CD4-positive, CD25-positive, alpha-beta regulatory T cell (primary cell): ENCODE measurements at regions not wholly inside any gene's neighbourhood (a gene's known extent, or its start where the extent isn't known, plus 50 kb on each side); places are given as distances from the start of the nearest gene placed in this dataset.

ENCODE experiments used
- ATAC-seq, 2 donors: fragments of 150-1000 bp; cut with Tn5 transposase; one replicate each; pipeline ENCODE4 v1.10.0; 2021; ENCODE audit warnings: low read depth in 2 of 2, moderate number of reproducible peaks in 2 of 2, moderate library complexity in 1 of 2
- DNase-seq, 3 donors: peaks; one replicate each; pipeline versions ENCODE4 v3.0.0 to v3.0.0-alpha.2; 2012 to 2022; ENCODE audit warnings: mixed read lengths in 1 of 3
- H3K27ac ChIP-seq: one replicate; pipeline ENCODE4 v1.7.0; 2013; ENCODE audit warnings: mild to moderate bottlenecking, low read length; ENCODE audit not compliant: insufficient read depth, poor library complexity, severe bottlenecking
- H3K27me3 ChIP-seq: one replicate; pipeline ENCODE4 v1.7.0; 2013; ENCODE audit warnings: low read length; ENCODE audit not compliant: control insufficient read depth, insufficient read depth
- H3K36me3 ChIP-seq: one replicate; pipeline ENCODE4 v1.7.0; 2013; ENCODE audit warnings: mild to moderate bottlenecking, low read length, moderate library complexity; ENCODE audit not compliant: control insufficient read depth, insufficient read depth
- H3K4me1 ChIP-seq: 2 replicates; pipeline ENCODE4 v1.7.0; 2013; ENCODE audit warnings: mild to moderate bottlenecking, low read length; ENCODE audit not compliant: insufficient read depth, control insufficient read depth, poor library complexity, severe bottlenecking
- H3K4me3 ChIP-seq: one replicate; pipeline ENCODE4 v1.7.0; 2013; ENCODE audit warnings: low read depth, mild to moderate bottlenecking, low read length, moderate library complexity
- H3K9me3 ChIP-seq, 2 experiments: 1 replicate in 1 of 2; 2 replicates in 1 of 2; pipeline ENCODE4 v1.7.0; 2013; ENCODE audit warnings: low read length in 2 of 2, mild to moderate bottlenecking in 1 of 2, moderate library complexity in 1 of 2; ENCODE audit not compliant: control insufficient read depth in 2 of 2
- H3K27ac Mint-ChIP-seq, 3 donors: one replicate each; pipeline ENCODE4 v1.8.0; 2020 to 2022; ENCODE audit warnings: mild to moderate bottlenecking in 3 of 3, mixed read lengths in 3 of 3, moderate library complexity in 2 of 3
- H3K27me3 Mint-ChIP-seq: one replicate; pipeline ENCODE4 v1.8.0; 2022; ENCODE audit warnings: mild to moderate bottlenecking, mixed read lengths
- H3K36me3 Mint-ChIP-seq: one replicate; pipeline ENCODE4 v1.8.0; 2020; ENCODE audit warnings: mixed read lengths
- H3K4me1 Mint-ChIP-seq, 4 donors: one replicate each; pipeline ENCODE4 v1.8.0; 2020 to 2022; ENCODE audit warnings: mixed read lengths in 4 of 4, mild to moderate bottlenecking in 1 of 4
- H3K4me3 Mint-ChIP-seq, 4 donors: one replicate each; pipeline ENCODE4 v1.8.0; 2020 to 2022; ENCODE audit warnings: mild to moderate bottlenecking in 4 of 4, mixed read lengths in 4 of 4, moderate library complexity in 3 of 4
- H3K9me3 Mint-ChIP-seq, 7 donors: one replicate each; pipeline ENCODE4 v1.8.0; 2020 to 2022; ENCODE audit warnings: mixed read lengths in 7 of 7, mild to moderate bottlenecking in 3 of 7, moderate library complexity in 2 of 7

DNA sequence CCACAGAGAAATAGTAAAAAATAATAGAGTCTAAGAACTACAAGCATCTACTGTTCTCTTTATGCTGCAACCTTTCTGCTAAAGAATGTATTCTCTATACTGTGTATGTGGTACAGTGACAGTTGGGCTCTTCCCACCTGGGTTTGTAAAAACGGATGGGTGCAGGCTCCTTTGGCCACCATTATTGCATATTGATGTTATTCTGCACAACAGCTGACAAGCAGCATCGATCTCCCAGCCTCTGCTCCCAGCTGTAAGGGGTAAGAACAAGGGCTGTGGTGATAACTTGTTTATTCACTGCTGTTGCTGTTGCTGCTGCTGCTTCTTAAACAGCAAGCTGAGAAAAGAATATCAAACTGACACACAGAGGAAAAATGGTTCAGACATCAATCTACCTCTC, 56.1 kb downstream of the KCNRG start:
- peaks cover 25 to 69% (median 52%) of the 10 kb centered on the region in 4 donors for H3K4me1 Mint-ChIP-seq
- no peaks in the 10 kb centered on the region for H3K27me3 ChIP-seq
- peaks cover 50% of the 10 kb centered on the region for H3K4me1 ChIP-seq
- H3K27ac Mint-ChIP-seq = peak overlapping the region; percentile 39 to 60 (median 58)
- no peak for ATAC-seq
- H3K4me3 Mint-ChIP-seq = peak overlapping the region in 3 of 4 donors; percentile 61 to 76 (median 64)
- no peaks in the 10 kb centered on the region for H3K27me3 Mint-ChIP-seq
- peaks cover 18% of the 10 kb centered on the region for H3K36me3 Mint-ChIP-seq
- H3K9me3 ChIP-seq = no peaks in the 10 kb centered on the region
- no peaks in the 10 kb centered on the region for H3K9me3 Mint-ChIP-seq
- H3K4me3 ChIP-seq = peak overlapping the region; percentile 16
- H3K36me3 ChIP-seq = peaks cover 17% of the 10 kb centered on the region
- H3K27ac ChIP-seq = no peak overlapping the region
- DNase-seq = no peak

DNA sequence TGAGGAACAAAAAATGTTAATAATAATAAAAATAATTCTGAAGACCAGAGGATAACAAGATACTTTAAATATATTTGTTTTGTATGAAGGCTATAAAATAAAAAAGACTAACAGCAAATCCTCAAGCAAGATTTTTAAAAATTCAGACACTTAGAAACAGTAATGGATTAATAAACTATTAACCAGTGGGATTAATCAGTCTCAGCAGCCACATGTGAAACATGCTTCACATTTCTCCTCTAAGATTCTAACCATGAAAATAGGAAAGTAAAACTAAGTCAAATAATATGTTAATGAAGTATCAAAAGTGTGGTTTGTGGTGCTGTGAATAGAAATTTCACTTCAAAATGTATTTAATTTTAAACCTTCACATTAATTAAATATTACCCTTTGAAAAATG, 57.4 kb downstream of the KCNRG start:
- H3K4me3 Mint-ChIP-seq = peak overlapping the region in 1 of 4 donors; percentile 76
- Histone ChIP-seq H3K9me3 (no peaks in the 10 kb centered on the region), H3K4me1 (peaks cover 57% of the 10 kb centered on the region), H3K27ac (peak overlapping the region; percentile 31), H3K27me3 (no peaks in the 10 kb centered on the region), H3K4me3 (peak overlapping the region; percentile 53), H3K36me3 (peaks cover 10% of the 10 kb centered on the region)
- H3K36me3 Mint-ChIP-seq = peaks cover 11% of the 10 kb centered on the region
- H3K27me3 Mint-ChIP-seq = no peaks in the 10 kb centered on the region
- H3K9me3 Mint-ChIP-seq = no peaks in the 10 kb centered on the region
- H3K27ac Mint-ChIP-seq = peak overlapping the region in 1 of 3 donors; percentile 53
- peaks cover 28 to 70% (median 53%) of the 10 kb centered on the region in 4 donors for H3K4me1 Mint-ChIP-seq
- no peak for ATAC-seq
- DNase-seq = no peak

DNA sequence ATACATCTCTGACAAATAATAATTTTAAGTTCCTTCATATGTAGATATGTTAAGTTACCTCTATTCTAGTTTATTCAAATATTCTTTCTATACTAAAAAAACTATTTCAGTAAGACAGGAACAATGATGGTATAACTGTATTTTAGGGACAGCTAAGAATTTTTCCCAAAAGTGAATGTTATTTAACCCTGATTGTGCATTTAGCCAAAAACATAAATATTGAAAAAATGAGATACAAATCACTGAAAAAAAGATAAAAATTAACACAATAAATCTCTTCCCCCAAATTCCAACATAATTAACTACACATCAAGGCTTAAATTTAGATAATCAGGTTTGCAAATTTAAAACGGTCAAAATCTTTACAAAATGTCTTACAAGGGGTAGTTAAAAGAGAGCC, 58.1 kb downstream of the KCNRG start:
- ATAC-seq = no peak
- no peaks in the 10 kb centered on the region for H3K9me3 Mint-ChIP-seq
- Histone ChIP-seq H3K27me3 (no peaks in the 10 kb centered on the region), H3K4me3 (peak overlapping the region; percentile 53), H3K36me3 (peaks cover 5% of the 10 kb centered on the region), H3K27ac (no peak overlapping the region), H3K9me3 (no peaks in the 10 kb centered on the region), H3K4me1 (peaks cover 61% of the 10 kb centered on the region)
- no peak for DNase-seq
- H3K4me1 Mint-ChIP-seq = peaks cover 28 to 68% (median 54%) of the 10 kb centered on the region in 4 donors
- peak overlapping the region in 2 of 4 donors; percentile 53 to 68 for H3K4me3 Mint-ChIP-seq
- no peaks in the 10 kb centered on the region for H3K27me3 Mint-ChIP-seq
- no peak overlapping the region for H3K27ac Mint-ChIP-seq
- peaks cover 8% of the 10 kb centered on the region for H3K36me3 Mint-ChIP-seq

DNA sequence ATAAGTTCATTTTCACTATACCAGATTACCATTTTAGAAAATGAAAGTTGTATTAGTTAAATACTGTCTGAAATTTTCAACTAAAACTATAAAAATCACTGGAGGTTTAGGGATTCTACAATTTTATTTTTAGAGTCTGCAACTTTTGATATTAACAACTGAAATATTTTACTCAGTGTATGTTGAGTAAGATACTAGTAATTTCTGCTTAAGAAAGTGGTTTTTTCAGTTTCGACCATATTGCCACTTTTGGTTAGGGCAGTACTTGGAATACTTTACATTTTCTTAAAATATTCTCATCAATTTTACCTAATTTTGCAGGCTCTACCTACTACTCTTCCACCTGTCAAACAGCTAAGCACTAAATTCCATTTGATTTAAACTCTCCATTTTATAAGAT, 59.6 kb downstream of the KCNRG start:
- no peak for ATAC-seq
- Histone ChIP-seq H3K4me3 (peak overlapping the region; percentile 98), H3K9me3 (no peaks in the 10 kb centered on the region), H3K4me1 (peaks cover 60% of the 10 kb centered on the region), H3K27ac (no peak overlapping the region), H3K27me3 (no peaks in the 10 kb centered on the region), H3K36me3 (peaks cover 5% of the 10 kb centered on the region)
- H3K4me3 Mint-ChIP-seq = no peak overlapping the region
- peaks cover 30 to 63% (median 46%) of the 10 kb centered on the region in 4 donors for H3K4me1 Mint-ChIP-seq
- no peak overlapping the region for H3K27ac Mint-ChIP-seq
- peak in 1 of 3 donors; percentile 51 for DNase-seq
- H3K36me3 Mint-ChIP-seq = peaks cover 8% of the 10 kb centered on the region
- H3K27me3 Mint-ChIP-seq = no peaks in the 10 kb centered on the region
- H3K9me3 Mint-ChIP-seq = no peaks in the 10 kb centered on the region

DNA sequence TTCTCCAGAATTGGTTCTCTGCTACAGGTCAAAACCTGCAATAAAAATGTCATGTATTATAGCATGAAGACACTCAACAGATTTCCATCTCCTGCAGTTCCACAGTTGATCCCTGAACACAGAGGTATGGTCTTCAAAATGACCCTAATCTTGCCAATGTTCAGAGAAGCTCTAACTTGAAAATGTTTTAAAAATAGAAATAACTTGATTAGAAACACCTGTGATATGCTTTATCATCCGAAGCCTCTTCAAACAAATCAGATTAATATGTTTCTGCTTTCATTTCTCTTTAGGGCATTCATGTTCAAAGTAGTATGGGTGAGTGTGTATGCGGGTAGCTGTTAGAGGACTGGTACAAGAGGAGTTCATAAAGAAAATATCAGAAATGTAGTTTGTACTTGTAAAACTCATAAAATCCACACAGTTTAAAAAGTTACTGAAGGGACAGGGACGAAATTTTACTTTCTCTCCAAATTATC, 60.4 kb downstream of the KCNRG start:
- H3K27ac ChIP-seq = peak overlapping the region; percentile 37
- H3K27me3 Mint-ChIP-seq = no peaks in the 10 kb centered on the region
- H3K27me3 ChIP-seq = no peaks in the 10 kb centered on the region
- peak overlapping the region in 2 of 3 donors; percentile 33 to 72 for H3K27ac Mint-ChIP-seq
- H3K9me3 ChIP-seq = no peaks in the 10 kb centered on the region
- peaks cover 58% of the 10 kb centered on the region for H3K4me1 ChIP-seq
- ATAC-seq (no peak), DNase-seq (peak in 2 of 3 donors; percentile 19 to 32)
- no peaks in the 10 kb centered on the region for H3K9me3 Mint-ChIP-seq
- peak overlapping the region; percentile 98 for H3K4me3 ChIP-seq
- H3K4me3 Mint-ChIP-seq = peak overlapping the region; percentile 59 to 85 (median 63)
- H3K36me3 Mint-ChIP-seq = peaks cover 8% of the 10 kb centered on the region
- peaks cover 30 to 63% (median 43%) of the 10 kb centered on the region in 4 donors for H3K4me1 Mint-ChIP-seq
- H3K36me3 ChIP-seq = peaks cover 5% of the 10 kb centered on the region

DNA sequence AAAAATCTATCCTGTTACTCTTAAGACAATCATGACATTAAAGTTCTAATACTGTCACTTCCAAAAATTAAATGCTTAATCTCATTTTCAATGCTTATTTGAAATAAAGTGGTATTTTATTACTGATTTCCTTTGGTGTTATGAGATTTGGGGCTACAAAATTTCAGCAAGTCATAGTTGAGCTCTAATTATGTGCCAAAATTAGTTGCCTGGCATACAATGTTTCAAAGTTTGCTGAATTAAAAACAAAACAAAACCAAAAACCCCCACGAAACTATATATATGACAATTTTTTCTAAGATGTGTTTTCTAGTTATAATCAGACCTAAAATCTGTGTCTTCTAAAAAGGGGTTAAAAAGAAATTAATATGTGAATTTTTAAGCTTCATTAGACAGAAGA, 62.2 kb downstream of the KCNRG start:
- Mint-ChIP-seq H3K9me3 (peaks cover 0 to 5% (median 0%) of the 10 kb centered on the region in 7 donors), H3K4me3 (peak overlapping the region in 3 of 4 donors; percentile 53 to 99 (median 68)), H3K27ac (no peak overlapping the region), H3K4me1 (peaks cover 18 to 54% (median 34%) of the 10 kb centered on the region in 4 donors), H3K27me3 (peaks cover 10% of the 10 kb centered on the region), H3K36me3 (peaks cover 8% of the 10 kb centered on the region)
- H3K27me3 ChIP-seq = no peaks in the 10 kb centered on the region
- no peaks in the 10 kb centered on the region for H3K36me3 ChIP-seq
- H3K27ac ChIP-seq = peak overlapping the region; percentile 93
- peaks cover 45% of the 10 kb centered on the region for H3K4me1 ChIP-seq
- ATAC-seq (no peak), DNase-seq (peak in 1 of 3 donors; percentile 6)
- H3K4me3 ChIP-seq = peak overlapping the region; percentile 98
- H3K9me3 ChIP-seq = no peaks in the 10 kb centered on the region

DNA sequence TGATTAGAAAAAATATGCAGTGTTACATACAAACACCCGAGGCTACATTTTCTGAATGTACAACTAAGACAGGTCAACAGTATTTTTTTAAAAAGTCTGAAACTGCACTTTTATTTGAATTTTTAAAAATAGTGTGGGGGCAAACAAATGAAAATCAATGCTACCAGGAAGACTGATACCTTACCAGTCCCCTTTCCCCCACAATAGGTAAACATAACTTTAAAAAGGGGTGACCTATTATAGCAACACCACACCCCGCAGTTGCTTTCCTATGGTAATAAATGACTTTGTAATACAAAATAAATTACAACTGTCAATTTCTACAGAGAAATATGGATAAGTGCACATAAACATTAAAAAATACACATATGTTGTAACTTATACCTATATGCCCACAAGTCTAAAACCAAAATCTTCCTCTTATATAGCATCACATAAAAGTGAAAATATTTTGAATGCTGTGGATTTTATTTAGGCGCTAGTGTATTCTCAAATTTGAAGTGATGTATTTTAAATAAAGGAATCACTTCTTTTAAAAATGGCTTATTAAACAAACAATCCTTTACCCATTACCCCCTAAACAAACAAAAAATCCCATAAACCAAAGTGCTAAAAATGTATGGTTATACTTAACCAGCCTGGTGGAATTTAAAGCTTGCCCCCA, 63.1 kb downstream of the KCNRG start:
- DNase-seq = no peak
- Histone ChIP-seq H3K4me1 (peaks cover 50% of the 10 kb centered on the region), H3K27ac (peak overlapping the region; percentile 93), H3K27me3 (no peaks in the 10 kb centered on the region), H3K4me3 (peak overlapping the region; percentile 98), H3K9me3 (no peaks in the 10 kb centered on the region), H3K36me3 (no peaks in the 10 kb centered on the region)
- peaks cover 0 to 5% (median 0%) of the 10 kb centered on the region in 7 donors for H3K9me3 Mint-ChIP-seq
- peaks cover 7% of the 10 kb centered on the region for H3K36me3 Mint-ChIP-seq
- peak overlapping the region; percentile 53 to 89 (median 82) for H3K27ac Mint-ChIP-seq
- no peak for ATAC-seq
- peaks cover 22 to 60% (median 37%) of the 10 kb centered on the region in 4 donors for H3K4me1 Mint-ChIP-seq
- peak overlapping the region; percentile 95 to 100 (median 98) for H3K4me3 Mint-ChIP-seq
- H3K27me3 Mint-ChIP-seq = peaks cover 15% of the 10 kb centered on the region
